Common myeloid progenitor, CD34-positive (primary cell): ENCODE measurements at regions not wholly inside any gene's neighbourhood (a gene's known extent, or its start where the extent isn't known, plus 50 kb on each side); places are given as distances from the start of the nearest gene placed in this dataset.

Source experiments
- CTCF ChIA-PET: fragments of 350-600 bp; sonication (Branson Sonifier 250); formaldehyde crosslinking; loops from one replicate; lab custom pipeline; 2021; ENCODE audit warnings: antibody characterized with exemption; lab: Charles Lee
- POLR2A ChIA-PET: fragments of 350-600 bp; sonication (Branson Sonifier 250); formaldehyde crosslinking; loops from one replicate; lab custom pipeline; 2021; ENCODE audit warnings: antibody characterized with exemption; lab: Charles Lee
- DNase-seq, 3 donors: peaks; one replicate each; pipeline versions ENCODE4 v3.0.0 to v3.0.0-alpha.2; 2013
- H3K27ac ChIP-seq, 2 experiments: 1 replicate in 1 of 2; 2 replicates in 1 of 2; pipeline ENCODE4 v1.7.0; 2013; ENCODE audit warnings: inconsistent platforms in 2 of 2, low read length in 2 of 2, mild to moderate bottlenecking in 2 of 2, low read depth in 1 of 2, moderate library complexity in 1 of 2; ENCODE audit not compliant: severe bottlenecking in 2 of 2, insufficient read depth in 1 of 2, poor library complexity in 1 of 2
- H3K27me3 ChIP-seq, 5 experiments: replicated peaks in 2 of 5; 1 replicate in 3 of 5; 2 replicates in 2 of 5; pipeline versions ENCODE4 v1.6.1 to v1.7.0; 2013; ENCODE audit warnings: low read length in 4 of 5, mild to moderate bottlenecking in 2 of 5, moderate library complexity in 2 of 5, inconsistent platforms in 1 of 5; ENCODE audit not compliant: insufficient read depth in 5 of 5, control insufficient read depth in 4 of 5
- H3K36me3 ChIP-seq, 4 experiments: 1 replicate in 2 of 4; 2 replicates in 2 of 4; pipeline versions ENCODE4 v1.6.1 to v1.7.0; 2013; ENCODE audit warnings: low read length in 3 of 4, control low read depth in 1 of 4, mild to moderate bottlenecking in 1 of 4; ENCODE audit not compliant: control insufficient read depth in 4 of 4, insufficient read depth in 4 of 4
- H3K4me1 ChIP-seq, 4 experiments: 1 replicate in 3 of 4; 2 replicates in 1 of 4; pipeline versions ENCODE4 v1.6.1 to v1.7.1; 2013; ENCODE audit warnings: low read length in 3 of 4, mild to moderate bottlenecking in 3 of 4, control low read depth in 1 of 4, inconsistent platforms in 1 of 4, moderate library complexity in 1 of 4; ENCODE audit not compliant: control insufficient read depth in 4 of 4, insufficient read depth in 4 of 4; ENCODE audit errors: control extremely low read depth in 1 of 4
- H3K4me3 ChIP-seq, 7 experiments: 1 replicate in 4 of 7; 2 replicates in 3 of 7; pipeline versions ENCODE4 v1.5.1 to v1.7.0; 2013; ENCODE audit warnings: mild to moderate bottlenecking in 7 of 7, low read length in 6 of 7, moderate library complexity in 6 of 7, inconsistent platforms in 2 of 7, low read depth in 2 of 7, control low read depth in 1 of 7; ENCODE audit not compliant: insufficient read depth in 4 of 7, control insufficient read depth in 1 of 7; ENCODE audit errors: extremely low read depth in 1 of 7
- H3K9me3 ChIP-seq, 5 experiments: 1 replicate in 4 of 5; 2 replicates in 1 of 5; pipeline versions ENCODE4 v1.6.1 to v1.7.1; 2013; ENCODE audit warnings: low read length in 4 of 5, mild to moderate bottlenecking in 2 of 5, inconsistent platforms in 1 of 5, low read depth in 1 of 5, moderate library complexity in 1 of 5; ENCODE audit not compliant: control insufficient read depth in 4 of 5, insufficient read depth in 2 of 5; ENCODE audit errors: control extremely low read depth in 1 of 5
- WGBS: methylation state at CpG from one replicate; pipeline ENCODE4 v1.1.5; 2013; ENCODE audit not compliant: insufficient coverage; 5-methylcytosine and 5-hydroxymethylcytosine counted together

GRCh38 chr18:78564518-78564917 lies 415.1 kb upstream of the SALL3 start:
- ChIA-PET POLR2A (no interaction called here), CTCF (no interaction called here)
- no peaks in the 10 kb centered on the region for H3K36me3 ChIP-seq
- peaks cover 0 to 5% (median 0%) of the 10 kb centered on the region in 5 experiments for H3K9me3 ChIP-seq
- WGBS, result 97% methylated on average over 13 of the region's 14 CpGs
- no peak overlapping the region for H3K27ac ChIP-seq
- H3K4me3 ChIP-seq, result no peak overlapping the region
- no peaks in the 10 kb centered on the region for H3K4me1 ChIP-seq
- no peak for DNase-seq
- peaks cover 0 to 17% (median 0%) of the 10 kb centered on the region in 5 experiments for H3K27me3 ChIP-seq

- WGBS, result 91% methylated on average over 5 of the region's 5 CpGs
- POLR2A ChIA-PET, result no interaction called here
- CTCF ChIA-PET, result no interaction called here
Measured at GRCh38 chr18:78565240-78565639, 414.4 kb upstream of the SALL3 start.

GRCh38 chr18:78566065-78566464 lies 413.6 kb upstream of the SALL3 start:
- DNase-seq, result no peak
- ChIA-PET POLR2A (no interaction called here), CTCF (no interaction called here)
- peaks cover 0 to 13% (median 0%) of the 10 kb centered on the region in 5 experiments for H3K27me3 ChIP-seq
- no peak overlapping the region for H3K4me3 ChIP-seq
- H3K27ac ChIP-seq, result no peak overlapping the region
- 89% methylated on average over 1 of the region's 1 CpG for WGBS
- H3K9me3 ChIP-seq, result peaks cover 0 to 5% (median 0%) of the 10 kb centered on the region in 5 experiments
- no peaks in the 10 kb centered on the region for H3K36me3 ChIP-seq
- no peaks in the 10 kb centered on the region for H3K4me1 ChIP-seq

More at GRCh38 chr18:78565240-78565639, 414.4 kb upstream of the SALL3 start:
- peaks cover 0 to 5% (median 0%) of the 10 kb centered on the region in 5 experiments for H3K9me3 ChIP-seq
- H3K27ac ChIP-seq, result no peak overlapping the region
- DNase-seq, result no peak
- H3K4me1 ChIP-seq, result no peaks in the 10 kb centered on the region
- no peaks in the 10 kb centered on the region for H3K36me3 ChIP-seq
- peaks cover 0 to 17% (median 0%) of the 10 kb centered on the region in 5 experiments for H3K27me3 ChIP-seq
- H3K4me3 ChIP-seq, result no peak overlapping the region

GRCh38 chr18:78566720-78567119 lies 412.9 kb upstream of the SALL3 start:
- ChIA-PET CTCF (interaction anchor here (0.6 kb wide), 1 partner anchor 15 kb away, joined by 3 read pairs; no protein-coding TSS in a partner anchor), POLR2A (no interaction called here)
- no peak for DNase-seq
- Histone ChIP-seq H3K4me1 (no peaks in the 10 kb centered on the region), H3K27me3 (peaks cover 0 to 11% (median 0%) of the 10 kb centered on the region in 5 experiments), H3K4me3 (no peak overlapping the region), H3K36me3 (no peaks in the 10 kb centered on the region), H3K9me3 (peaks cover 0 to 5% (median 0%) of the 10 kb centered on the region in 5 experiments), H3K27ac (no peak overlapping the region)
- 95% methylated on average over 5 of the region's 8 CpGs for WGBS

- WGBS, result 97% methylated on average over 13 of the region's 13 CpGs
- H3K4me1 ChIP-seq, result no peaks in the 10 kb centered on the region
- H3K36me3 ChIP-seq, result no peaks in the 10 kb centered on the region
- CTCF ChIA-PET, result interaction anchor here (0.7 kb wide), 1 partner anchor 724 kb away, joined by 4 read pairs; no protein-coding TSS in a partner anchor
- POLR2A ChIA-PET, result no interaction called here
- no peak for DNase-seq
- H3K9me3 ChIP-seq, result peaks cover 0 to 20% (median 6%) of the 10 kb centered on the region in 5 experiments
- H3K4me3 ChIP-seq, result no peak overlapping the region
- no peaks in the 10 kb centered on the region for H3K27me3 ChIP-seq
- H3K27ac ChIP-seq, result no peak overlapping the region
Measured at GRCh38 chr18:78571063-78571785, 408.4 kb upstream of the SALL3 start.

- WGBS, result 98% methylated on average over 9 of the region's 17 CpGs
- CTCF ChIA-PET, result no interaction called here
- H3K4me1 ChIP-seq, result no peaks in the 10 kb centered on the region
Measured at GRCh38 chr18:78571831-78572347, 407.7 kb upstream of the SALL3 start.

GRCh38 chr18:78573773-78574172 lies 405.8 kb upstream of the SALL3 start:
- H3K27me3 ChIP-seq, result no peaks in the 10 kb centered on the region
- peaks cover 0 to 20% (median 2%) of the 10 kb centered on the region in 5 experiments for H3K9me3 ChIP-seq
- H3K27ac ChIP-seq, result no peak overlapping the region
- H3K4me1 ChIP-seq, result no peaks in the 10 kb centered on the region
- DNase-seq, result no peak
- no peak overlapping the region for H3K4me3 ChIP-seq
- CTCF ChIA-PET, result no interaction called here
- POLR2A ChIA-PET, result no interaction called here
- H3K36me3 ChIP-seq, result no peaks in the 10 kb centered on the region

More at GRCh38 chr18:78571831-78572347, 407.7 kb upstream of the SALL3 start:
- Histone ChIP-seq H3K4me3 (no peak overlapping the region), H3K36me3 (no peaks in the 10 kb centered on the region), H3K9me3 (peaks cover 0 to 20% (median 6%) of the 10 kb centered on the region in 5 experiments), H3K27ac (no peak overlapping the region), H3K27me3 (no peaks in the 10 kb centered on the region)
- no peak for DNase-seq
- POLR2A ChIA-PET, result no interaction called here
